Smooth muscle cell (in vitro differentiated cells): ENCODE measurements at regions not wholly inside any gene's neighbourhood (a gene's known extent, or its start where the extent isn't known, plus 50 kb on each side); places are given as distances from the start of the nearest gene placed in this dataset.

Experiments used
- DNase-seq: peaks from one replicate; lab custom pipeline; 2025; ENCODE audit not compliant: unreplicated experiment; lab: John Stamatoyannopoulos, UW
- H2AFZ ChIP-seq: fragments of 200-600 bp; sonication (generic); 2 replicates; pipeline ENCODE4 v1.6.0; 2016; ENCODE audit warnings: antibody characterized with exemption, low read depth, mild to moderate bottlenecking
- H3F3A ChIP-seq: fragments of 200-600 bp; sonication (generic); 2 replicates; pipeline ENCODE4 v1.6.0; 2017; ENCODE audit warnings: antibody characterized with exemption, low read depth
- H3K27ac ChIP-seq: fragments of 200-600 bp; sonication (generic); 2 replicates; pipeline ENCODE4 v1.5.1; 2016; ENCODE audit warnings: low read depth, mild to moderate bottlenecking
- H3K27me3 ChIP-seq: fragments of 200-600 bp; sonication (generic); 2 replicates; pipeline ENCODE4 v1.6.1; 2016; ENCODE audit warnings: low read depth, mild to moderate bottlenecking
- H3K36me3 ChIP-seq: fragments of 200-600 bp; sonication (generic); 2 replicates; pipeline ENCODE4 v1.5.1; 2016; ENCODE audit warnings: low read depth
- H3K4me1 ChIP-seq: fragments of 200-600 bp; sonication (generic); 2 replicates; pipeline ENCODE4 v1.5.1; 2016; ENCODE audit warnings: low read depth
- H3K4me2 ChIP-seq: fragments of 200-600 bp; sonication (generic); 2 replicates; pipeline ENCODE4 v1.6.0; 2016; ENCODE audit warnings: mild to moderate bottlenecking
- H3K4me3 ChIP-seq: fragments of 200-600 bp; sonication (generic); 2 replicates; pipeline ENCODE4 v1.5.1; 2016; ENCODE audit warnings: mild to moderate bottlenecking
- H3K79me2 ChIP-seq: fragments of 200-600 bp; sonication (generic); 2 replicates; pipeline ENCODE4 v1.6.0; 2016; ENCODE audit warnings: low read depth, mild to moderate bottlenecking
- H3K9ac ChIP-seq: fragments of 200-600 bp; sonication (generic); 2 replicates; pipeline ENCODE4 v1.6.0; 2016; ENCODE audit warnings: low read depth
- H3K9me3 ChIP-seq: fragments of 200-600 bp; sonication (generic); replicated peaks from 2 replicates; pipeline ENCODE4 v1.5.1; 2016; ENCODE audit warnings: low read depth
- H4K20me1 ChIP-seq: fragments of 200-600 bp; sonication (generic); 2 replicates; pipeline ENCODE4 v1.6.0; 2016; ENCODE audit warnings: low read depth
- CTCF ChIP-seq: fragments of 200-600 bp; sonication (generic); IDR thresholded peaks from 2 replicates; pipeline ENCODE4 v1.5.1; 2017; ENCODE audit warnings: borderline replicate concordance, mild to moderate bottlenecking, antibody characterized with exemption; ENCODE audit not compliant: insufficient read depth, poor library complexity, severe bottlenecking
- WGBS: methylation state at CpG from one replicate; pipeline ENCODE4 v1.1.7; 2016; ENCODE audit warnings: low lambda C conversion rate; 5-methylcytosine and 5-hydroxymethylcytosine counted together

DNA sequence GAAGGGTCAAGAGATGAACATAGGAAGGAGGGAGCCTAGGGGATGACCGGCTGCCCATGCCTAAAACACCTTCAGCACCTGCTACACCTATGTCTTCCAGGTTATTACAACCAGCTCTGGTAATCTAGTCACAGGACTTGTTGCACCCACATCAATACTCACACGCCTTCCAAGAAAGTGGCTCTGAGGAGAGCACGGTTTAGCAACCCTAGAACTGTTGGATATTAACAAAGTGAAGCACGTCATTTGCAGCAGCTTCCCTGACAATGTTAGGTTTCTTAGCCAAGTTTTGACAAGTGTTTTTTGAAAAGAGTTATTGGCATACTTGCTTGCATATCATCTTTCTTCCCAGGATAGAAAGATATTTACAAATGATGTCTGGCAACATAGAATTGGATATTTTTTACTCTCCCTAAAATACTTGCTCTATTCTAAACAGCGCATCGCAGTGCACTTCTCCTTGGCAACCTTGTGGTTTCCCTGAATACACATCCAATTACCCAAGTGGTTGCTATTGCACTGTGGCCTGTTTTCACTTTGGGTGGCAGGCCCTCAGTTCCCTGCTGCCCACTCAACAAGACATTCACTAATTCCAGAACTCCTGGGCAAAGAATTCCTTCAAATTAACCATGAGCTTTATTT, 94.3 kb upstream of the ARHGAP42 start:
- no peak overlapping the region for H3K4me3 ChIP-seq
- H3K79me2 ChIP-seq: no peaks in the 10 kb centered on the region
- no peak overlapping the region for H3K4me2 ChIP-seq
- WGBS: 93% methylated on average over 6 of the region's 6 CpGs
- H3K27me3 ChIP-seq: no peaks in the 10 kb centered on the region
- H4K20me1 ChIP-seq: no peaks in the 10 kb centered on the region
- no peak overlapping the region for H3K27ac ChIP-seq
- DNase-seq: no peak
- H3F3A ChIP-seq: no peaks in the 10 kb centered on the region
- no peaks in the 10 kb centered on the region for H3K36me3 ChIP-seq
- H3K9me3 ChIP-seq: no peaks in the 10 kb centered on the region
- no peak overlapping the region for H3K9ac ChIP-seq
- H3K4me1 ChIP-seq: no peaks in the 10 kb centered on the region
- no peak for TF ChIP-seq CTCF
- H2AFZ ChIP-seq: no peak overlapping the region

DNA sequence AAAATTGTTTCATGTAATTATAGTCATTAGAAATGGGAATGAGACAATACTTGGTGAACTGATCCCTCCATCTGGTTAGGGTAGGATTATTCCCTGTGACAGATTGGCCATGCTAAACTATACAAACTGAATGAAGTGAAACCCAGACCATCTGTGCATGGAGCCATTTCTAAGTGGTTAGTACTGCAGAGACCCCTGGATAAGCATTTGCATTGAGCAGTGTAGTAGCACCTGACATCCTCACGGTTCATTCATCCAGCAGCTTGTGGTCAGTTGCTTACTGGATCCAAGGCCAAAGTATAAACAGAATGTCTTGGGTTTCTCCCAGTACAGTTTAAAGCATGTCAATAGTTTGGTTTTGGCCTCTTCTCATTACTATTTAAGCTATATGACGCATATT, 93.8 kb upstream of the ARHGAP42 start:
- no peak for DNase-seq
- no peak overlapping the region for H3K4me3 ChIP-seq
- WGBS: 86% methylated on average over 2 of the region's 2 CpGs

GRCh38 chr11:100594320-100594719, 92.8 kb upstream of the ARHGAP42 start:
- Histone ChIP-seq H3K9ac (no peak overlapping the region), H3F3A (no peaks in the 10 kb centered on the region), H3K27ac (no peak overlapping the region), H4K20me1 (no peaks in the 10 kb centered on the region), H2AFZ (no peak overlapping the region), H3K4me2 (no peak overlapping the region), H3K4me3 (no peak overlapping the region), H3K9me3 (no peaks in the 10 kb centered on the region), H3K79me2 (no peaks in the 10 kb centered on the region), H3K4me1 (no peaks in the 10 kb centered on the region), H3K36me3 (no peaks in the 10 kb centered on the region), H3K27me3 (no peaks in the 10 kb centered on the region)
- WGBS: 46% methylated on average over 3 of the region's 3 CpGs
- no peak for DNase-seq
- TF ChIP-seq CTCF: no peak

More for the DNA sequence above, 93.8 kb upstream of the ARHGAP42 start:
- H2AFZ ChIP-seq: no peak overlapping the region
- no peak for TF ChIP-seq CTCF
- H3K27ac ChIP-seq: no peak overlapping the region
- H3K9me3 ChIP-seq: no peaks in the 10 kb centered on the region
- H3F3A ChIP-seq: no peaks in the 10 kb centered on the region
- no peak overlapping the region for H3K4me2 ChIP-seq
- no peaks in the 10 kb centered on the region for H3K79me2 ChIP-seq
- H3K9ac ChIP-seq: no peak overlapping the region
- H3K36me3 ChIP-seq: no peaks in the 10 kb centered on the region
- H3K4me1 ChIP-seq: no peaks in the 10 kb centered on the region
- no peaks in the 10 kb centered on the region for H3K27me3 ChIP-seq
- H4K20me1 ChIP-seq: no peaks in the 10 kb centered on the region

DNA sequence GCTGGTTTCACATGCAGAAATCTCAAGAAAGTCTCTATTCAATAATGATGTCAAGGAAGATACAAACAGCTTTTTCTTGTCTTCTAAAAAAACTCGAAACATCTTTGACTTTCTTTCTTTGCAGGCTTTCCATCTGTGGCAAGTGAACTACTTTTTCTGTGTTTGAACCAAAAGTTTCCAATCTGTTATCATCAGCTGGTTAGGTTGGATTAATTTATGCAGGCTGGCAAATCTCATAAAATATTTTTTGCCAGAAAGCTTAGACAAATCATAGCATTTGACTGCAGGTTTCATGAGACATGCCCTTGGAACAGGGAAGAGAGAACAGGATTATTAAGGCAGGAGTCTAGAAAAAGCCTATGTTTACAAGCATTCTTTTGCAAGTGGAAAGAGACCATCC, 86.1 kb upstream of the ARHGAP42 start:
- DNase-seq: no peak
- H3K9ac ChIP-seq: no peak overlapping the region
- 94% methylated on average over 1 of the region's 1 CpG for WGBS
- H2AFZ ChIP-seq: no peak overlapping the region
- no peak overlapping the region for H3K27ac ChIP-seq
- H3K27me3 ChIP-seq: no peaks in the 10 kb centered on the region
- no peaks in the 10 kb centered on the region for H4K20me1 ChIP-seq
- H3K4me3 ChIP-seq: no peak overlapping the region
- TF ChIP-seq CTCF: no peak
- H3K79me2 ChIP-seq: no peaks in the 10 kb centered on the region
- no peaks in the 10 kb centered on the region for H3K36me3 ChIP-seq
- H3K9me3 ChIP-seq: no peaks in the 10 kb centered on the region
- no peaks in the 10 kb centered on the region for H3K4me1 ChIP-seq
- H3F3A ChIP-seq: no peaks in the 10 kb centered on the region
- H3K4me2 ChIP-seq: no peak overlapping the region
